ENCODE measurements at regions not wholly inside any gene's neighbourhood (a gene's known extent, or its start where the extent isn't known, plus 50 kb on each side); places are given as distances from the start of the nearest gene placed in this dataset.
"Not testable (repeated sequence)": the region's sequence is repeated elsewhere in the genome, so short reads cannot be mapped to it uniquely, and the experiment has no call there.

DNA sequence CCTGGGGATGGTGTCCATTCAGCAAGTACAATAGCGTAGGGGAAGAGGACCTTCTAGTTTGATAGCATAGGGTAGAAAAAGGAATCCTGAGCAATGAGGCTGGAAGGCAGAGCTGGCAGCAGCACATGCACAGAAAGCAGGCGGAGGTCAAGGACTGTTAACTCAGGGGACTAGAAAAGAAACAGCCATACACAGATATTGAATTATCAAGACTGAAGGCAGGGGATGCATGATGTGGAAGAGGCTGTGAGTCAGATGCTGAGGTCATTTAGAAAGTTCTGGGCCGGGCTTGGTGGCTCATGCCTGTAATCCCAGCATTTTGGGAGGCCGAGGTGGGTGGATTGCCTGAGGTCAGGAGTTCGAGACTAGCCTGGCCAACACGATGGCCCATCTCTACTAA lies 65.6 kb downstream of the OPTC start:
- H3K36me3 ChIP-seq (ENCODE audit: insufficient read depth, low read length), result no peaks in the 10 kb centered on the region
- peak overlapping the region; percentile 95 for H3K27ac ChIP-seq (ENCODE audit: low read depth, low read length)
- no peaks in the 10 kb centered on the region for H3K79me2 ChIP-seq (ENCODE audit: insufficient read depth, low read length)
- H4K20me1 ChIP-seq (ENCODE audit: insufficient read depth, low read length), result no peaks in the 10 kb centered on the region
- H3K27me3 ChIP-seq (ENCODE audit: insufficient read depth, low read length), result no peaks in the 10 kb centered on the region
- no peaks in the 10 kb centered on the region for H3K9me3 ChIP-seq (ENCODE audit: low read depth, low read length)
- no peak for DNase-seq (ENCODE audit: insufficient read length, low spot score, missing footprints)
- H3K4me1 ChIP-seq (ENCODE audit: insufficient read depth, low read length), result peaks cover 56% of the 10 kb centered on the region
- H2AFZ ChIP-seq (ENCODE audit: low read length), result no peak overlapping the region
- peak overlapping the region; percentile 30 for H3K4me2 ChIP-seq (ENCODE audit: insufficient read depth, low read length)
- TF ChIP-seq, protein P1, sequence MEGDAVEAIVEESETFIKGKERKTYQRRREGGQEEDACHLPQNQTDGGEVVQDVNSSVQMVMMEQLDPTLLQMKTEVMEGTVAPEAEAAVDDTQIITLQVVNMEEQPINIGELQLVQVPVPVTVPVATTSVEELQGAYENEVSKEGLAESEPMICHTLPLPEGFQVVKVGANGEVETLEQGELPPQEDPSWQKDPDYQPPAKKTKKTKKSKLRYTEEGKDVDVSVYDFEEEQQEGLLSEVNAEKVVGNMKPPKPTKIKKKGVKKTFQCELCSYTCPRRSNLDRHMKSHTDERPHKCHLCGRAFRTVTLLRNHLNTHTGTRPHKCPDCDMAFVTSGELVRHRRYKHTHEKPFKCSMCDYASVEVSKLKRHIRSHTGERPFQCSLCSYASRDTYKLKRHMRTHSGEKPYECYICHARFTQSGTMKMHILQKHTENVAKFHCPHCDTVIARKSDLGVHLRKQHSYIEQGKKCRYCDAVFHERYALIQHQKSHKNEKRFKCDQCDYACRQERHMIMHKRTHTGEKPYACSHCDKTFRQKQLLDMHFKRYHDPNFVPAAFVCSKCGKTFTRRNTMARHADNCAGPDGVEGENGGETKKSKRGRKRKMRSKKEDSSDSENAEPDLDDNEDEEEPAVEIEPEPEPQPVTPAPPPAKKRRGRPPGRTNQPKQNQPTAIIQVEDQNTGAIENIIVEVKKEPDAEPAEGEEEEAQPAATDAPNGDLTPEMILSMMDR (IDR thresholded peaks at IDR 0.05; ENCODE audit: extremely low read depth, low read depth, low read length), result no peak
- no peak overlapping the region for H3K4me3 ChIP-seq (ENCODE audit: insufficient read depth, low read length)

DNA sequence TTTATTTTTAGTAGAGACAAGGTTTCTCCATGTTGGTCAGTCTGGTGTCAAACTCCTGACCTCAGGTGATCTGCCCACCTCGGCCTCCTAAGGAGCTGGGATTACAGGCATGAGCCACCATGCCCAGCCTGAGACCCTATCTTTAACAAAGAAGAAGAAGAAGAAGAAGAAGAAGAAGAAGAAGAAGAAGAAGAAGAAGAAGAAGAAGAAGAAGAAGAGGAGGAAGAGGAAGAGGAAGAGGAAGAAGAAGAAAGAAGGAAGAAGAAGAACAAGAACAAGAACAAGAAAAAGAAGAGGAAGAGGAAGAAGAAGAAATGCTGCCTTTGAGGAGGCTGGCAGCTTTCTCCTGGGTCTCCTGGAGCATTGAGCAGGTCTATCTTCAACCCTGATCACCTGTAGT lies 64.9 kb upstream of the ATP2B4 start:
- H3K79me2 ChIP-seq (ENCODE audit: insufficient read depth, low read length); H3K36me3 ChIP-seq (ENCODE audit: insufficient read depth, low read length); H3K27ac ChIP-seq (ENCODE audit: low read depth, low read length); H3K4me3 ChIP-seq (ENCODE audit: insufficient read depth, low read length); DNase-seq (ENCODE audit: insufficient read length, low spot score, missing footprints); H3K4me2 ChIP-seq (ENCODE audit: insufficient read depth, low read length); H4K20me1 ChIP-seq (ENCODE audit: insufficient read depth, low read length); H3K27me3 ChIP-seq (ENCODE audit: insufficient read depth, low read length); H2AFZ ChIP-seq (ENCODE audit: low read length); H3K9me3 ChIP-seq (ENCODE audit: low read depth, low read length): not testable (repeated sequence)
- H3K4me1 ChIP-seq (ENCODE audit: insufficient read depth, low read length), result peaks cover 39% of the 10 kb centered on the region

GRCh38 chr1:203563291-203563690 lies 63.3 kb upstream of the ATP2B4 start:
- Histone ChIP-seq H3K9me3 (ENCODE audit: low read depth, low read length) (no peaks in the 10 kb centered on the region), H3K4me1 (ENCODE audit: insufficient read depth, low read length) (peaks cover 24% of the 10 kb centered on the region), H4K20me1 (ENCODE audit: insufficient read depth, low read length) (no peaks in the 10 kb centered on the region), H3K4me2 (ENCODE audit: insufficient read depth, low read length) (no peak overlapping the region), H3K27me3 (ENCODE audit: insufficient read depth, low read length) (no peaks in the 10 kb centered on the region), H3K79me2 (ENCODE audit: insufficient read depth, low read length) (no peaks in the 10 kb centered on the region), H3K27ac (ENCODE audit: low read depth, low read length) (peak overlapping the region; percentile 63), H3K36me3 (ENCODE audit: insufficient read depth, low read length) (no peaks in the 10 kb centered on the region), H3K4me3 (ENCODE audit: insufficient read depth, low read length) (no peak overlapping the region), H2AFZ (ENCODE audit: low read length) (no peak overlapping the region)
- TF ChIP-seq, protein P1 (IDR thresholded peaks at IDR 0.05; ENCODE audit: extremely low read depth, low read depth, low read length), result no peak
- DNase-seq (ENCODE audit: insufficient read length, low spot score, missing footprints), result peak; percentile 85

DNA sequence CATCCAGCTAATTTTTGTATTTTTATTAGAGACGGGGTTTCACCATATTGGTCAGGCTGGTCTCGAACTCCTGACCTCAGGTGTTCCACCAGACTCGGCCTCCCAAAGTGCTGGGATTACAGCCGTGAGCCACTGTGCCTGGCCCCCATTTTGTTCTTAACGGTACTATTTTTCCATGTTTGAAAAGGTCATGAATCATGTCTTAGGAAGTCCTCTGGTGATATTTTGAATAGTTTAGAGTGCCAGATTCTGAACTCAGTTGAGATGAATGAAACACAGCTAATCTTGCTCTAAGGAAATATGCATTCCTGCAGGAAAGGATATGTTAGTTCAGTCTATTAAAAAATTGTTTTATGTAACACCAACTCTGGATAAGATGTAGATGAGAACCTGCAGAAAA lies 62.6 kb upstream of the ATP2B4 start:
- H3K36me3 ChIP-seq (ENCODE audit: insufficient read depth, low read length), result no peaks in the 10 kb centered on the region
- H2AFZ ChIP-seq (ENCODE audit: low read length), result no peak overlapping the region
- peak; percentile 83 for DNase-seq (ENCODE audit: insufficient read length, low spot score, missing footprints)
- H3K27me3 ChIP-seq (ENCODE audit: insufficient read depth, low read length), result no peaks in the 10 kb centered on the region
- H3K27ac ChIP-seq (ENCODE audit: low read depth, low read length), result no peak overlapping the region
- no peaks in the 10 kb centered on the region for H3K79me2 ChIP-seq (ENCODE audit: insufficient read depth, low read length)
- no peaks in the 10 kb centered on the region for H3K9me3 ChIP-seq (ENCODE audit: low read depth, low read length)
- H3K4me1 ChIP-seq (ENCODE audit: insufficient read depth, low read length), result peaks cover 18% of the 10 kb centered on the region
- no peak overlapping the region for H3K4me3 ChIP-seq (ENCODE audit: insufficient read depth, low read length)
- no peaks in the 10 kb centered on the region for H4K20me1 ChIP-seq (ENCODE audit: insufficient read depth, low read length)
- H3K4me2 ChIP-seq (ENCODE audit: insufficient read depth, low read length), result no peak overlapping the region
- TF ChIP-seq, protein P1 (IDR thresholded peaks at IDR 0.05; ENCODE audit: extremely low read depth, low read depth, low read length), result no peak

Measured in osteoblast (primary cell).